CD14-positive monocyte (primary cell): ENCODE measurements at regions not wholly inside any gene's neighbourhood (a gene's known extent, or its start where the extent isn't known, plus 50 kb on each side); places are given as distances from the start of the nearest gene placed in this dataset.

ENCODE experiments used
- DNase-seq, 3 donors: peaks; one replicate each; pipeline ENCODE4 v3.0.0-alpha.2; 2011 to 2022
- H2AFZ ChIP-seq: 2 replicates; pipeline ENCODE4 v1.6.0; 2012; ENCODE audit warnings: mild to moderate bottlenecking, low read depth, low read length, inconsistent platforms; ENCODE audit not compliant: insufficient read depth, poor library complexity, severe bottlenecking
- H3K27ac ChIP-seq, 2 donors: 1 replicate in 1 of 2; 2 replicates in 1 of 2; pipeline ENCODE4 v1.5.1; 2012 to 2013; ENCODE audit warnings: low read length in 2 of 2, control low read depth in 1 of 2, inconsistent platforms in 1 of 2, low read depth in 1 of 2, mild to moderate bottlenecking in 1 of 2
- H3K27me3 ChIP-seq, 2 donors: one replicate each; pipeline versions ENCODE4 v1.6.0 to v1.6.1; 2011 to 2013; ENCODE audit warnings: low read length in 2 of 2; ENCODE audit not compliant: control insufficient read depth in 2 of 2, insufficient read depth in 2 of 2
- H3K36me3 ChIP-seq, 2 donors: replicated peaks in 1 of 2; 1 replicate in 1 of 2; 2 replicates in 1 of 2; pipeline versions ENCODE4 v1.5.1 to v1.6.1; 2012 to 2013; ENCODE audit warnings: low read length in 2 of 2, control low read depth in 1 of 2, inconsistent platforms in 1 of 2, mild to moderate bottlenecking in 1 of 2; ENCODE audit not compliant: insufficient read depth in 2 of 2, control insufficient read depth in 1 of 2
- H3K4me1 ChIP-seq, 2 donors: 1 replicate in 1 of 2; 2 replicates in 1 of 2; pipeline versions ENCODE4 v1.5.1 to v1.6.1; 2012 to 2013; ENCODE audit warnings: low read length in 2 of 2, control low read depth in 1 of 2, inconsistent platforms in 1 of 2, mild to moderate bottlenecking in 1 of 2, moderate library complexity in 1 of 2; ENCODE audit not compliant: insufficient read depth in 2 of 2, control insufficient read depth in 1 of 2
- H3K4me2 ChIP-seq: replicated peaks from 2 replicates; pipeline ENCODE3; 2012; ENCODE audit warnings: low read length, moderate library complexity, mild to moderate bottlenecking; ENCODE audit not compliant: poor library complexity, severe bottlenecking; ENCODE audit errors: extremely low read depth
- H3K4me3 ChIP-seq, 3 experiments: fragments of 200-600 bp in 1 of 3; sonication (generic) in 1 of 3; replicated peaks in 1 of 3; 1 replicate in 2 of 3; 2 replicates in 1 of 3; pipeline ENCODE4 v1.5.1; 2011 to 2013; ENCODE audit warnings: low read length in 3 of 3, mild to moderate bottlenecking in 3 of 3, control low read depth in 2 of 3, low read depth in 2 of 3, inconsistent platforms in 1 of 3, moderate library complexity in 1 of 3
- H3K79me2 ChIP-seq: 2 replicates; pipeline ENCODE4 v1.6.0; 2012; ENCODE audit warnings: mild to moderate bottlenecking, control low read depth, inconsistent platforms, low read length, moderate library complexity; ENCODE audit not compliant: insufficient read depth
- H3K9ac ChIP-seq: 2 replicates; pipeline ENCODE4 v1.6.0; 2017; ENCODE audit warnings: low read length, mild to moderate bottlenecking; ENCODE audit not compliant: insufficient read depth, poor library complexity, severe bottlenecking
- H3K9me3 ChIP-seq, 2 donors: replicated peaks in 1 of 2; 1 replicate in 1 of 2; 2 replicates in 1 of 2; pipeline versions ENCODE4 v1.5.1 to v1.6.1; 2012 to 2013; ENCODE audit warnings: low read length in 2 of 2, control low read depth in 1 of 2; ENCODE audit not compliant: control insufficient read depth in 1 of 2, insufficient read depth in 1 of 2
- H4K20me1 ChIP-seq: 2 replicates; pipeline ENCODE4 v1.6.0; 2012; ENCODE audit warnings: mild to moderate bottlenecking, low read length, control low read depth, moderate library complexity; ENCODE audit not compliant: insufficient read depth
- H3K27ac Mint-ChIP-seq, 7 donors: one replicate each; pipeline ENCODE4 v1.8.0; 2020; ENCODE audit warnings: mild to moderate bottlenecking in 7 of 7, mixed read lengths in 7 of 7, moderate library complexity in 6 of 7, inconsistent platforms in 2 of 7
- H3K27me3 Mint-ChIP-seq, 3 donors: one replicate each; pipeline ENCODE4 v1.8.0; 2021 to 2022; ENCODE audit warnings: low read depth in 3 of 3, mild to moderate bottlenecking in 3 of 3, mixed read lengths in 3 of 3, moderate library complexity in 3 of 3, inconsistent platforms in 1 of 3
- H3K36me3 Mint-ChIP-seq, 2 donors: one replicate each; pipeline ENCODE4 v1.8.0; 2020; ENCODE audit warnings: mixed read lengths in 2 of 2, inconsistent platforms in 1 of 2, mild to moderate bottlenecking in 1 of 2
- H3K4me1 Mint-ChIP-seq: one replicate; pipeline ENCODE4 v1.8.0; 2020; ENCODE audit warnings: mild to moderate bottlenecking, mixed read lengths
- H3K4me3 Mint-ChIP-seq, 2 donors: one replicate each; pipeline ENCODE4 v1.8.0; 2020; ENCODE audit warnings: mild to moderate bottlenecking in 2 of 2, mixed read lengths in 2 of 2, moderate library complexity in 1 of 2
- H3K9me3 Mint-ChIP-seq, 7 donors: one replicate each; pipeline ENCODE4 v1.8.0; 2020 to 2022; ENCODE audit warnings: mixed read lengths in 7 of 7, mild to moderate bottlenecking in 6 of 7, moderate library complexity in 6 of 7, inconsistent platforms in 2 of 7
- WGBS: methylation state at CpG from one replicate; pipeline ENCODE4 v1.1.5; 2013; ENCODE audit warnings: missing lambda C conversion rate; ENCODE audit not compliant: insufficient coverage; 5-methylcytosine and 5-hydroxymethylcytosine counted together
- intact Hi-C, 2 donors: fragments of 100-400 bp; cut with micrococcal nuclease; formaldehyde crosslinking; loops; one replicate each; pipeline versions ENCODE4 v1.15.0 to v1.15.1; 2023
- TF ChIP-seq, protein P1 (sequence below): fragments of 200-600 bp; IDR thresholded peaks from one replicate; pipeline ENCODE4 v1.8.0; 2022; ENCODE audit warnings: antibody characterized with exemption, mild to moderate bottlenecking

DNA sequence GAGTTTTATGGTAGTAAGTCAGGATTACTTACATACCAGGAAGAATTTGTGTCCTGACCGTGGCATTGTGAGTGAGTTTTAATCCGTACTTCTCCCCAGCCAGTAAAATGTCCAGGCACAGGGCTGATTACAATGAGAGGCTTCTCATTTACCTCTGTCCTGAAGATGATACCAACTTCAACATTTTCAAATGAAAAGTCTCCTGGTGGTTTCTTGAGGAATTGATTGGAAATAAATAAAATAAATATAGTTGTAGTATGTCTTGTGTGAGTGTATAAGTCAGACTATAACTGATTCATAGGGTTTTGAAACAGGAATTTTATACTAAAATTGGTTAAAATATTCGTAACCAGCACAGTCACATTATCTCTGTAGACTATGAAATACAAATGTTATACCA, 382.5 kb downstream of the ETS1 start:
- 100% methylated on average over 2 of the region's 3 CpGs for WGBS
- Histone ChIP-seq H3K9ac (no peak overlapping the region), H3K4me1 (no peaks in the 10 kb centered on the region), H3K79me2 (no peaks in the 10 kb centered on the region), H3K4me2 (no peak overlapping the region), H3K27ac (no peak overlapping the region), H3K27me3 (no peaks in the 10 kb centered on the region), H3K9me3 (peaks cover 0 to 3% of the 10 kb centered on the region in 2 donors), H3K4me3 (no peak overlapping the region), H2AFZ (no peak overlapping the region), H4K20me1 (no peaks in the 10 kb centered on the region), H3K36me3 (no peaks in the 10 kb centered on the region)
- TF ChIP-seq, protein P1, sequence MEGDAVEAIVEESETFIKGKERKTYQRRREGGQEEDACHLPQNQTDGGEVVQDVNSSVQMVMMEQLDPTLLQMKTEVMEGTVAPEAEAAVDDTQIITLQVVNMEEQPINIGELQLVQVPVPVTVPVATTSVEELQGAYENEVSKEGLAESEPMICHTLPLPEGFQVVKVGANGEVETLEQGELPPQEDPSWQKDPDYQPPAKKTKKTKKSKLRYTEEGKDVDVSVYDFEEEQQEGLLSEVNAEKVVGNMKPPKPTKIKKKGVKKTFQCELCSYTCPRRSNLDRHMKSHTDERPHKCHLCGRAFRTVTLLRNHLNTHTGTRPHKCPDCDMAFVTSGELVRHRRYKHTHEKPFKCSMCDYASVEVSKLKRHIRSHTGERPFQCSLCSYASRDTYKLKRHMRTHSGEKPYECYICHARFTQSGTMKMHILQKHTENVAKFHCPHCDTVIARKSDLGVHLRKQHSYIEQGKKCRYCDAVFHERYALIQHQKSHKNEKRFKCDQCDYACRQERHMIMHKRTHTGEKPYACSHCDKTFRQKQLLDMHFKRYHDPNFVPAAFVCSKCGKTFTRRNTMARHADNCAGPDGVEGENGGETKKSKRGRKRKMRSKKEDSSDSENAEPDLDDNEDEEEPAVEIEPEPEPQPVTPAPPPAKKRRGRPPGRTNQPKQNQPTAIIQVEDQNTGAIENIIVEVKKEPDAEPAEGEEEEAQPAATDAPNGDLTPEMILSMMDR = no peak
- H3K4me1 Mint-ChIP-seq = no peaks in the 10 kb centered on the region
- DNase-seq = no peak
- H3K27me3 Mint-ChIP-seq = no peaks in the 10 kb centered on the region
- no peak overlapping the region for H3K4me3 Mint-ChIP-seq
- no peak overlapping the region for H3K27ac Mint-ChIP-seq
- no peaks in the 10 kb centered on the region for H3K36me3 Mint-ChIP-seq
- intact Hi-C loops = no loop called here
- H3K9me3 Mint-ChIP-seq = peaks cover 0 to 6% (median 1%) of the 10 kb centered on the region in 7 donors

DNA sequence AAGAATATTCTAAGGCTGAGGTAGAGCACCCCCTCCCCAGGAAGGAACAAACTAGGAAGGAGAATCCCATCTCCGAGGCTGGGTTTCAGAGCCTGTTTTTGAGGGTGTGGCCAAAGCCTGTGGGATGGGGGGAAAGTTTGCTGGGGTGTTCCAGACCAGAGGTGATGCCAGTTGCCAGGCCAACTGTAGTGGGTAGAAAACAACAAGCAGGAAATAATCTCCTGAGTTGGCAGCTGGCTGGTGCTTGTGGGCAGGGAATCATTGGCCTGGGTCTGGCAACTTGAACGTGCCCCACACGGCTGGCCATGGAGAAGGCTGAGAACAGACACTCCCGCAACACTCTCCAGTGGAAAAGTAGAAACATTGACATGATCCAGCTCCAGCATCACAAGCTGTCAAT, 385.6 kb downstream of the ETS1 start:
- Mint-ChIP-seq H3K27ac (no peak overlapping the region), H3K4me1 (no peaks in the 10 kb centered on the region), H3K27me3 (no peaks in the 10 kb centered on the region), H3K9me3 (peaks cover 0 to 6% (median 0%) of the 10 kb centered on the region in 7 donors), H3K4me3 (no peak overlapping the region), H3K36me3 (no peaks in the 10 kb centered on the region)
- Histone ChIP-seq H3K4me3 (no peak overlapping the region), H3K27ac (no peak overlapping the region), H3K36me3 (no peaks in the 10 kb centered on the region), H3K9ac (no peak overlapping the region), H3K9me3 (peaks cover 0 to 3% of the 10 kb centered on the region in 2 donors), H3K79me2 (no peaks in the 10 kb centered on the region), H2AFZ (no peak overlapping the region), H4K20me1 (no peaks in the 10 kb centered on the region), H3K27me3 (no peaks in the 10 kb centered on the region), H3K4me1 (no peaks in the 10 kb centered on the region), H3K4me2 (no peak overlapping the region)
- 43% methylated on average over 3 of the region's 4 CpGs for WGBS
- intact Hi-C loops = no loop called here
- DNase-seq = no peak
- TF ChIP-seq, protein P1 = no peak
